H9 (cell line): ENCODE measurements at regions not wholly inside any gene's neighbourhood (a gene's known extent, or its start where the extent isn't known, plus 50 kb on each side); places are given as distances from the start of the nearest gene placed in this dataset.

Experiments
- DNase-seq: peaks from one replicate; pipeline ENCODE4 v3.0.0-alpha.2; 2017
- H2AFZ ChIP-seq: one replicate; pipeline ENCODE4 v1.6.1; 2013; ENCODE audit warnings: mild to moderate bottlenecking, low read length, control low read depth, moderate library complexity
- H2AK5ac ChIP-seq: 2 replicates; pipeline ENCODE4 v1.6.1; 2013; ENCODE audit warnings: low read length, control low read depth, mixed read lengths; ENCODE audit not compliant: insufficient read length
- H2BK120ac ChIP-seq: one replicate; pipeline ENCODE4 v1.6.1; 2013; ENCODE audit warnings: low read depth, mild to moderate bottlenecking, low read length, control low read depth, inconsistent platforms; ENCODE audit not compliant: poor library complexity, severe bottlenecking
- H2BK12ac ChIP-seq: 2 replicates; pipeline ENCODE4 v1.6.1; 2013; ENCODE audit warnings: low read length, control low read depth, mixed read lengths, low read depth; ENCODE audit not compliant: insufficient read length
- H2BK15ac ChIP-seq: 2 replicates; pipeline ENCODE4 v1.6.1; 2013; ENCODE audit warnings: low read depth, low read length, control low read depth
- H2BK20ac ChIP-seq: one replicate; pipeline ENCODE4 v1.6.1; 2013; ENCODE audit warnings: low read depth, mild to moderate bottlenecking, low read length, control low read depth, inconsistent platforms; ENCODE audit not compliant: poor library complexity, severe bottlenecking
- H2BK5ac ChIP-seq: 2 replicates; pipeline ENCODE4 v1.6.1; 2013; ENCODE audit warnings: low read length, control low read depth, mixed read lengths; ENCODE audit not compliant: insufficient read length
- H3K14ac ChIP-seq: 2 replicates; pipeline ENCODE4 v1.6.1; 2013; ENCODE audit warnings: low read length, control low read depth; ENCODE audit not compliant: insufficient read depth
- H3K18ac ChIP-seq: 2 replicates; pipeline ENCODE4 v1.6.1; 2013; ENCODE audit warnings: low read depth, mild to moderate bottlenecking, mixed read lengths, low read length, control low read depth; ENCODE audit not compliant: insufficient read length
- H3K23ac ChIP-seq: 2 replicates; pipeline ENCODE4 v1.6.1; 2013; ENCODE audit warnings: low read length, control low read depth, mixed read lengths, low read depth; ENCODE audit not compliant: insufficient read length
- H3K23me2 ChIP-seq: 2 replicates; pipeline ENCODE4 v1.6.1; 2013; ENCODE audit warnings: low read depth, mild to moderate bottlenecking, mixed read lengths, low read length, control low read depth; ENCODE audit not compliant: insufficient read length, poor library complexity, severe bottlenecking
- H3K27ac ChIP-seq: 2 replicates; pipeline ENCODE4 v1.5.1; 2013; ENCODE audit warnings: low read length, control low read depth, mixed read lengths, low read depth; ENCODE audit not compliant: insufficient read length
- H3K27me3 ChIP-seq: 2 replicates; pipeline ENCODE4 v1.6.1; 2013; ENCODE audit warnings: low read length, control low read depth, inconsistent platforms; ENCODE audit not compliant: insufficient read depth
- H3K4ac ChIP-seq: 2 replicates; pipeline ENCODE4 v1.6.1; 2013; ENCODE audit warnings: low read depth, mild to moderate bottlenecking, control low read depth, inconsistent platforms, low read length, moderate library complexity
- H3K4me1 ChIP-seq: 2 replicates; pipeline ENCODE4 v1.6.1; 2013; ENCODE audit warnings: low read length, control low read depth, inconsistent platforms; ENCODE audit not compliant: insufficient read depth
- H3K4me2 ChIP-seq: 2 replicates; pipeline ENCODE4 v1.6.1; 2013; ENCODE audit warnings: low read length, control low read depth, mixed read lengths; ENCODE audit not compliant: insufficient read length, insufficient read depth
- H3K56ac ChIP-seq: 2 replicates; pipeline ENCODE4 v1.6.1; 2013; ENCODE audit warnings: low read depth, mild to moderate bottlenecking, mixed read lengths, low read length, control low read depth; ENCODE audit not compliant: insufficient read length
- H3K79me1 ChIP-seq: 2 replicates; pipeline ENCODE4 v1.6.1; 2013; ENCODE audit warnings: low read depth, mild to moderate bottlenecking, moderate library complexity, low read length, control low read depth, inconsistent platforms; ENCODE audit not compliant: insufficient read depth, poor library complexity, severe bottlenecking
- H3K79me2 ChIP-seq: 2 replicates; pipeline ENCODE4 v1.6.1; 2013; ENCODE audit warnings: low read length, control low read depth, inconsistent platforms; ENCODE audit not compliant: insufficient read depth
- H3K9ac ChIP-seq: 2 replicates; pipeline ENCODE4 v1.6.1; 2013; ENCODE audit warnings: low read length, control low read depth, mixed read lengths; ENCODE audit not compliant: insufficient read length; ENCODE audit errors: extremely low read depth
- H3K9me3 ChIP-seq: one replicate; pipeline ENCODE4 v1.6.1; 2013; ENCODE audit warnings: low read depth, low read length, inconsistent platforms; ENCODE audit not compliant: control insufficient read depth
- H3T11ph ChIP-seq: one replicate; pipeline ENCODE4 v1.6.1; 2013; ENCODE audit warnings: mild to moderate bottlenecking, low read length, control low read depth, inconsistent platforms
- H4K20me1 ChIP-seq: one replicate; pipeline ENCODE4 v1.6.1; 2013; ENCODE audit not compliant: control insufficient read depth, insufficient read length, insufficient read depth
- H4K5ac ChIP-seq: 2 replicates; pipeline ENCODE4 v1.6.1; 2013; ENCODE audit warnings: low read depth, mild to moderate bottlenecking, mixed read lengths, low read length, control low read depth; ENCODE audit not compliant: insufficient read length
- H4K8ac ChIP-seq: replicated peaks from 2 replicates; pipeline ENCODE4 v1.6.1; 2013; ENCODE audit warnings: low read length, control low read depth, mixed read lengths, low read depth; ENCODE audit not compliant: insufficient read length
- H4K91ac ChIP-seq: 2 replicates; pipeline ENCODE4 v1.6.1; 2013; ENCODE audit warnings: low read depth, mild to moderate bottlenecking, moderate library complexity, mixed read lengths, low read length, control low read depth; ENCODE audit not compliant: insufficient read length
- H3K27ac Mint-ChIP-seq, 3 experiments: 2 replicates in 2 of 3; 3 replicates in 1 of 3; pipeline ENCODE4 v1.8.0; 2020 to 2021; ENCODE audit warnings: mixed read lengths in 3 of 3, mild to moderate bottlenecking in 1 of 3, moderate library complexity in 1 of 3
- H3K27me3 Mint-ChIP-seq: 2 replicates; pipeline ENCODE4 v1.8.0; 2021; ENCODE audit warnings: low read depth, mild to moderate bottlenecking, moderate library complexity, mixed read lengths
- H3K36me3 Mint-ChIP-seq, 3 experiments: 2 replicates in 2 of 3; 3 replicates in 1 of 3; pipeline ENCODE4 v1.8.0; 2020 to 2021; ENCODE audit warnings: low read depth in 3 of 3, mixed read lengths in 3 of 3; ENCODE audit not compliant: insufficient read depth in 1 of 3
- H3K4me1 Mint-ChIP-seq, 2 experiments: 2 replicates each; pipeline ENCODE4 v1.8.0; 2020; ENCODE audit warnings: mixed read lengths in 2 of 2
- H3K4me3 Mint-ChIP-seq, 2 experiments: 2 replicates in 1 of 2; 3 replicates in 1 of 2; pipeline ENCODE4 v1.8.0; 2020 to 2021; ENCODE audit warnings: mild to moderate bottlenecking in 2 of 2, mixed read lengths in 2 of 2, moderate library complexity in 1 of 2
- H3K9me3 Mint-ChIP-seq, 2 experiments: 2 replicates in 1 of 2; 3 replicates in 1 of 2; pipeline ENCODE4 v1.8.0; 2020; ENCODE audit warnings: mild to moderate bottlenecking in 2 of 2, mixed read lengths in 2 of 2, moderate library complexity in 1 of 2
- CTCF ChIP-seq: fragments of 200-600 bp; sonication (generic); conservative IDR thresholded peaks from 3 replicates; pipeline ENCODE4 v1.8.0; 2021; ENCODE audit warnings: antibody characterized with exemption, mild to moderate bottlenecking
- WGBS: extraction: QIAGEN DNeasy Blood & Tissue Kit; methylation state at CpG from one replicate; pipeline ENCODE4 v1.1.7; 2013; ENCODE audit warnings: missing lambda C conversion rate, low lambda C conversion rate, mixed read lengths; ENCODE audit not compliant: insufficient read length; ENCODE audit errors: extremely low coverage; 5-methylcytosine and 5-hydroxymethylcytosine counted together

- no peak overlapping the region for H3K18ac ChIP-seq
- no peak overlapping the region for H4K5ac ChIP-seq
- no peak overlapping the region for H2BK120ac ChIP-seq
- no peak overlapping the region for H2BK20ac ChIP-seq
- no peak overlapping the region for H4K8ac ChIP-seq
- H3K4me1 ChIP-seq: no peaks in the 10 kb centered on the region; the same call in 1 of the 2 replicates
- no peak overlapping the region for H3K9ac ChIP-seq
- H3K56ac ChIP-seq: no peak overlapping the region
- no peak overlapping the region for H3T11ph ChIP-seq
- no peak overlapping the region for H2BK5ac ChIP-seq
- TF ChIP-seq CTCF: no peak
- no peak overlapping the region for H3K14ac ChIP-seq
- no peaks in the 10 kb centered on the region for H3K36me3 Mint-ChIP-seq
- no peak overlapping the region for H2BK15ac ChIP-seq
- no peak overlapping the region for H4K91ac ChIP-seq
- no peaks in the 10 kb centered on the region for H3K79me2 ChIP-seq
- H3K4me3 Mint-ChIP-seq: no peak overlapping the region
- no peaks in the 10 kb centered on the region for H3K27me3 ChIP-seq
- H3K4me1 Mint-ChIP-seq: peaks cover 11 to 16% of the 10 kb centered on the region in 2 experiments
- no peak overlapping the region for H3K4ac ChIP-seq
- no peaks in the 10 kb centered on the region for H3K9me3 ChIP-seq
- H4K20me1 ChIP-seq: no peaks in the 10 kb centered on the region
- H3K79me1 ChIP-seq: no peaks in the 10 kb centered on the region
- H2BK12ac ChIP-seq: no peak overlapping the region
- H2AFZ ChIP-seq: peak overlapping the region; percentile 99
- H3K27ac Mint-ChIP-seq: 0 out of 7 replicates have a peak overlapping the region, but pooled peaks of 1 of the 3 experiments have one; percentile 3
- no peak overlapping the region for H3K27ac ChIP-seq
- no peaks in the 10 kb centered on the region for H3K23me2 ChIP-seq
- peak; percentile 57 for DNase-seq
- H3K23ac ChIP-seq: no peak overlapping the region
- no peak overlapping the region for H2AK5ac ChIP-seq
- no CpG with 5 or more reads among the region's 4 CpGs for WGBS
- H3K27me3 Mint-ChIP-seq: no peaks in the 10 kb centered on the region
- peaks cover 0 to 3% of the 10 kb centered on the region in 2 experiments; a peak in 1 of 5 replicates for H3K9me3 Mint-ChIP-seq
- no peak overlapping the region for H3K4me2 ChIP-seq
Observed at GRCh38 chr12:76713130-76713529, 50.8 kb upstream of the ZDHHC17 start.
